ENCODE measurements at regions not wholly inside any gene's neighbourhood (a gene's known extent, or its start where the extent isn't known, plus 50 kb on each side); places are given as distances from the start of the nearest gene placed in this dataset.

DNA sequence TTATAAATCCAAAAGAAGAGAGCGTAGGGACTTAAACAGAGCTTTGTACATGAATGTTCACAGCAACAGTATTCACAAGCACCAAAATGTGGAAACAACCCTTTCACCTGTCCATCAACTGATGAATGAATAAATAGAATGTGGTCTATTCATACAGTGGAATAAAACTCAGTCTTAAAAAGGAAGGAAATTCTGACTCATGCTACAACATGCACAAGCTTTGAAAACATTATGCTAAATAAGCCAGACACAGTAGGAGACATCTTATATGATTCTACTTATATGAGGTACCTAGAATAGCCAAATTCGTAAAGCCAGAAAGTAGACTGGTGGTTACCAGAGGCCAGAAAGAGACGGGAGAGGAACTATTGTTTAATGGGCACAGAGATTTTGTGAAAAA is 74.3 kb downstream of the SHANK2 start:
- Histone ChIP-seq H3K4me1 (no peaks in the 10 kb centered on the region), H3K36me3 (no peaks in the 10 kb centered on the region), H3K27ac (no peak overlapping the region), H3K27me3 (peaks cover 13% of the 10 kb centered on the region), H3K9me3 (peaks cover 0 to 23% (median 0%) of the 10 kb centered on the region in 3 donors), H3K4me3 (no peak overlapping the region)
- WGBS, 2 donors (ENCODE audit: low coverage in 1 of 2): 72 to 88% methylated on average over 3 of the region's 3 CpGs
- no peak for ATAC-seq
- no peak for TF ChIP-seq POLR2A (IDR thresholded peaks at IDR 0.05)
- TF ChIP-seq, protein P1, sequence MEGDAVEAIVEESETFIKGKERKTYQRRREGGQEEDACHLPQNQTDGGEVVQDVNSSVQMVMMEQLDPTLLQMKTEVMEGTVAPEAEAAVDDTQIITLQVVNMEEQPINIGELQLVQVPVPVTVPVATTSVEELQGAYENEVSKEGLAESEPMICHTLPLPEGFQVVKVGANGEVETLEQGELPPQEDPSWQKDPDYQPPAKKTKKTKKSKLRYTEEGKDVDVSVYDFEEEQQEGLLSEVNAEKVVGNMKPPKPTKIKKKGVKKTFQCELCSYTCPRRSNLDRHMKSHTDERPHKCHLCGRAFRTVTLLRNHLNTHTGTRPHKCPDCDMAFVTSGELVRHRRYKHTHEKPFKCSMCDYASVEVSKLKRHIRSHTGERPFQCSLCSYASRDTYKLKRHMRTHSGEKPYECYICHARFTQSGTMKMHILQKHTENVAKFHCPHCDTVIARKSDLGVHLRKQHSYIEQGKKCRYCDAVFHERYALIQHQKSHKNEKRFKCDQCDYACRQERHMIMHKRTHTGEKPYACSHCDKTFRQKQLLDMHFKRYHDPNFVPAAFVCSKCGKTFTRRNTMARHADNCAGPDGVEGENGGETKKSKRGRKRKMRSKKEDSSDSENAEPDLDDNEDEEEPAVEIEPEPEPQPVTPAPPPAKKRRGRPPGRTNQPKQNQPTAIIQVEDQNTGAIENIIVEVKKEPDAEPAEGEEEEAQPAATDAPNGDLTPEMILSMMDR (IDR thresholded peaks at IDR 0.05): no peak
- no peak for TF ChIP-seq EP300 (IDR thresholded peaks at IDR 0.05)
- TF ChIP-seq POLR2AphosphoS5 (IDR thresholded peaks at IDR 0.05): no peak

DNA sequence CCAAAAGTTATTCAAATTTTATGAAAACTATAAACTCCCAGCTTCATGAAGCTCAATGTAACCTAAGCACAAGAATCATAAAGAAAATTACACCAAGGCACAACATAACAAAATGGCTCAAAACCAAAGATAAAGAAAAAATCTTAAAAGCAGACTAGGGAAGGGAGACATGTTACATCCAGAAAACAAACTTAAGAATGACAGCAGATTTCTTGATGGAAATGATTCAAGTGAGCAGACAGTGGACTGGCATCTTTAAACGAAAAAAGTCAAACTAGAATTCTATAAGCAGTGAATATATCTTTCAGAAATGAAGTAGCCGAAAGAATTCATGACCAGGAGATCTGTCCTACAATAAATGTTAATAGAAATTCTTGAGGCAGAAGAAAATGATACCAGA is 75.6 kb downstream of the SHANK2 start:
- WGBS, 2 donors (ENCODE audit: low coverage in 1 of 2): 83 to 89% methylated on average over 2 of the region's 2 CpGs
- TF ChIP-seq POLR2A (IDR thresholded peaks at IDR 0.05): no peak
- TF ChIP-seq EP300 (IDR thresholded peaks at IDR 0.05): no peak
- TF ChIP-seq POLR2AphosphoS5 (IDR thresholded peaks at IDR 0.05): no peak
- TF ChIP-seq, protein P1 (IDR thresholded peaks at IDR 0.05): no peak
- Histone ChIP-seq H3K4me3 (no peak overlapping the region), H3K4me1 (no peaks in the 10 kb centered on the region), H3K36me3 (no peaks in the 10 kb centered on the region), H3K27ac (no peak overlapping the region), H3K27me3 (peaks cover 15% of the 10 kb centered on the region), H3K9me3 (peaks cover 0 to 23% (median 0%) of the 10 kb centered on the region in 3 donors)
- no peak for ATAC-seq

GRCh38 chr11:71173709-71174108 is 78.7 kb downstream of the SHANK2 start:
- Histone ChIP-seq H3K9me3 (peaks cover 0 to 23% (median 0%) of the 10 kb centered on the region in 3 donors), H3K4me3 (no peak overlapping the region), H3K4me1 (no peaks in the 10 kb centered on the region), H3K36me3 (no peaks in the 10 kb centered on the region), H3K27me3 (peaks cover 24% of the 10 kb centered on the region), H3K27ac (no peak overlapping the region)
- 85 to 100% methylated on average over 1 to 4 of the region's 4 CpGs for WGBS, 2 donors (ENCODE audit: low coverage in 1 of 2)
- no peak for ATAC-seq
- TF ChIP-seq, protein P1 (IDR thresholded peaks at IDR 0.05): no peak

DNA sequence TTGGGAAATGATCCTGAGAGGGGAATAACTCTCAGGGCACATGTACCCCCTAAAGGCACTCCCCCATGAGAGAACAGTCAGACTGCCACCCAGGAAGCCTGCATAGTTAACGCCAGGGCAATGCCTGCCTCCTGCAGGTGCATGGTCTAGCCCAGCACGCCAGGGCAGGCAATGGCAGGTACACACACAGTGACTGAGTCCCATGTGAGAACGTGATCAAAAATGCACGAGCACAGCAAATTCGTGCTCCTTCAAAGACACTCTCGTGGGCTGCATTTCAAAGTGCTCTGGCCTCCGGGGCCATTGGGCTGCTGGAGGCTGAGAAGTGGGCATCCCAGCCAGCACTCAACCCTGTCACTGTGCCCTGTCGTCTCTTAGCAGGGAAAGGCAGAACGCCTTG is 79.7 kb downstream of the SHANK2 start:
- no peak overlapping the region for H3K4me3 ChIP-seq
- peaks cover 0 to 23% (median 0%) of the 10 kb centered on the region in 3 donors for H3K9me3 ChIP-seq
- no peak overlapping the region for H3K27ac ChIP-seq
- no peaks in the 10 kb centered on the region for H3K36me3 ChIP-seq
- 75 to 80% methylated on average over 1 to 9 of the region's 9 CpGs for WGBS, 2 donors (ENCODE audit: low coverage in 1 of 2)
- ATAC-seq: no peak
- H3K4me1 ChIP-seq: no peaks in the 10 kb centered on the region
- H3K27me3 ChIP-seq: peaks cover 19% of the 10 kb centered on the region
- TF ChIP-seq POLR2AphosphoS5 (IDR thresholded peaks at IDR 0.05): no peak
- TF ChIP-seq, protein P1 (IDR thresholded peaks at IDR 0.05): no peak
- TF ChIP-seq POLR2A (IDR thresholded peaks at IDR 0.05): no peak
- no peak for TF ChIP-seq EP300 (IDR thresholded peaks at IDR 0.05)

DNA sequence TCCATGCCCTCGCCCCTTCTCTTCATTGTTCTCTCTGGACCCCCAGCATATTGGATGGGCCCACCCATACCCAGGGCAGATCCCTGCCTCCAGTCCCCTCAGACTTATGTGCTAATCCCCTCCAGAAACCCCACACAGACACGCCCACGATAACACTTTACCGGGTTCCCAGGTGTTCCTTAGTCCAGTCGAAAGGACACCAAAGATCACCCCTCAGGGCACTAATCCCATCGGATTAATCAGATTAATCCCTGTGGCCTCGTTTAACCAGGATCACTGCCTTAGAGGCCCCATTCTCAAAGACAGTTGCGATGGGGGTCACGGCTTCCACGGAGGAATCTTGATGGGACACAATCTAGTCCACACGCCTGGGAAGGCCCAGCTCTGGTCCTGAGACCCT is 80.8 kb downstream of the SHANK2 start:
- Histone ChIP-seq H3K9me3 (peaks cover 0 to 12% (median 0%) of the 10 kb centered on the region in 3 donors), H3K4me1 (no peaks in the 10 kb centered on the region), H3K4me3 (no peak overlapping the region), H3K27me3 (peaks cover 19% of the 10 kb centered on the region), H3K27ac (no peak overlapping the region), H3K36me3 (no peaks in the 10 kb centered on the region)
- TF ChIP-seq POLR2AphosphoS5 (IDR thresholded peaks at IDR 0.05) (no peak), POLR2A (IDR thresholded peaks at IDR 0.05) (no peak), EP300 (IDR thresholded peaks at IDR 0.05) (no peak)
- TF ChIP-seq, protein P1 (IDR thresholded peaks at IDR 0.05): no peak
- 89 to 100% methylated on average over 1 to 4 of the region's 11 CpGs for WGBS, 2 donors (ENCODE audit: low coverage in 1 of 2)
- ATAC-seq: no peak

Measured in gastroesophageal sphincter (tissue), 4 donors.